ENCODE measurements at regions not wholly inside any gene's neighbourhood (a gene's known extent, or its start where the extent isn't known, plus 50 kb on each side); places are given as distances from the start of the nearest gene placed in this dataset.

DNA sequence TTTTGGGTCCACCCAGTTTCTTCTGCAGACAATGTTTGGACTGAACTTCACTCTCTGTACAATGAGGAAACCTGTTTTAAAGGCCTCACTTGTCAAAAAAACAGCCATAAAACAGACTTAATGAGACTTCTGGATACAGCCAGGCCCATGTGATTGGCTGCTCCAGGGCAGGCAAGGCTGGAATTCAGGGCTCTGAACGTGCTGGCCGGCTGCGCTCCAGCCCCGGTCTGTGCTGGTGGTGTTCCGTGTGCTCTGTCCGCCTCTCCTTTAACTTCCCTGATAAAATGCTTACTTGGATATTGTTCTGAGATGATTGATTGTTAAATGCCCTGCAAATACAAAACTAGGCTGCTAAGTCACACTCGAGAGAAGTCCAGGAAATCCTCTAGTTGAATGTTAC is 131.2 kb upstream of the KLF4 start:
- DNase-seq, result no peak

DNA sequence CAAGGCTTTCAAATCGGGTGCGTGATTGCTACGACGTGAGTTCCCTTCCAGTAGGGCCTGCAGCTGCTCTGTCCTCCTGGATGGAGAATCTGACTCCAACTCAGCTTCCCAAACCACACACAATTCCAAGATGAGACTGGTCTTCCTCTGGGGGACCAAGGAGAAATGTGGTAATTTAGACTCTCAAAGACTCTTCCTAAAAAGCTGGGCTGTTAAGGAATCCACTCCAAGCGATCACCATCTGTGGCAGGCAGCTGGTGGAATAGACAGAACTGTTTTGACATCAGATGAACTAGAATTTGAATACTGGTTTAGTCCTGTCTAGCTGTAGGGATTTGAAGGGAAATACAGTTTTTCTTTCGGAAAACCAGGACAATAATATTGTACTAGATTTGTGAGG is 130.7 kb upstream of the KLF4 start:
- no peak for DNase-seq

- DNase-seq, result no peak
Measured at GRCh38 chr9:107615321-107615720, 125.8 kb upstream of the KLF4 start.

DNA sequence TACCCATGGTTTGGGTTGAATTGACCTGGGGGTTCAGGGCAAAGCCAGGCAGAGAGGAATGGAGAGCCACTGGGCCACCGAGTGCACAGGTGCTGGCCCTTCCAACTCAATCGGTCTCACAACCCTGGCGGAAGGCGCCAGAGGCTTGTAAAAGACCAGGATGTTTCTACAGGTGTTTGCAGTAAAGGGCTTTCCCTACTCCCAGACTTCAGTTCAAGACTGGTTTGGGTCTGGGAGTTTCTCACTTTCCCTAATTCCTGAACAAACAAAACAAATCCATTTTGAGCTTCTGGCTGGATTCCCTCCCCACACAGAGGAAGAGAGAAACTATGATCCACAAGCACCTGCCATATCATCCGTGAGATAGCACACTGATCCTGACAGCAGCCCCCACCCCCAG is 125.2 kb upstream of the KLF4 start:
- DNase-seq, result no peak

DNA sequence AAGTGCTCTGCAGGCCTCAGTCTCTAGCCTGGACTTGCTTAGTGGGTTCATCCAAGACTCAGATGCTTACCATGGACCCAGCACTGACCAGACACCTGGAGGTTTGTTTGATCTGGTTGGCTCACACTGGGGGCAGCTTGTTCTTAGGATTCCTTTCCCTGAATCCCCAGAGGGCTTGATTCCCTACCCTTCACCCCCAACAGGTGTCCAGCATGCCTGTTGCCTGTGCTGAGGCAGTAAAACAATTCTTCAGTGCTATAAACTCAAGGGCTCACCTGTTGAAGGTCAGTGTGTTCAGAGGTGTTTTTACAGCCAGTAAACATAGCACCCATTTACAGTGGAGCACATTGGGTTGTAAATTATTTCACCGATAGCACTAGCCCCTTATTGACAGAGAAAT is 123.8 kb upstream of the KLF4 start:
- no peak for DNase-seq

DNA sequence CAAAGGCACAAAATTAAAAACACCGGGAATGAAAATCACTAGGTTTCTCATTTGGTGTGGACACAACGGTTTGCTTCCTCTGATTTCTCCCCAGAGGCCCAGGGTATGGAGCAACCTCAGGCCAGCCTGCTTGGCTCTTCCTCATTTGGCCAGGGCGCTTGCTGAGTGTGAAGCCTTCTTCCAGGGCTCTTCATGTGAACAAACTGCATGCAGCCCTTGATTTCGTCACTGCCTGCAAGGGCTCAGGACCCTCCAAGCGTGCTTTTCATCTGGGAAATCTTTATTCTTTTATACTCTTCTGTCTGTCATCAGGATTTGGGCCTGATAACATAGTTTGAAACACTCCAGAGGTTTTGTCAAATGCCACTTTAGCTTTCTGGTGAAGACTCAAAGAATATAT is 122.6 kb upstream of the KLF4 start:
- DNase-seq, result no peak

- no peak for DNase-seq
Measured at GRCh38 chr9:107609547-107609946, 120.0 kb upstream of the KLF4 start.

GRCh38 chr9:107606149-107606790 is 116.7 kb upstream of the KLF4 start:
- no peak for DNase-seq

DNA sequence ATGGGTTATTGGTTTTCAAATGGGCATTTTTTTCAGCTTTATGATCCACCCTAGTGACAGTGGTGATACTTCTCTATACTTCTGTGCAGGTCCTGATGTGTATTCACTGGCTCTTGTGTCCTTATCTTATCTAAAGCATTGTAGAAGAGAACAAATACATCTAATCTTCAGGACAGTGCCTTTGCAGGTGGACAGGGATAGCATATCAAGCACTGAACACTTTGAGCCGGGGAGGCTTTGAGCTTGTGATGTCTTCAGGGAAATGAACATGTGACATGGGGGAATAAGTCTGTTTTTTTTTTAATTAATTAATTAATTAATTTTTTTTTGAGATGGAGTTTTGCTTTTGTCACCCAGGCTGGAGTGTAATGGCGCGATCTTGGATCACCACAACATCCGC is 115.5 kb upstream of the KLF4 start:
- no peak for DNase-seq

DNA sequence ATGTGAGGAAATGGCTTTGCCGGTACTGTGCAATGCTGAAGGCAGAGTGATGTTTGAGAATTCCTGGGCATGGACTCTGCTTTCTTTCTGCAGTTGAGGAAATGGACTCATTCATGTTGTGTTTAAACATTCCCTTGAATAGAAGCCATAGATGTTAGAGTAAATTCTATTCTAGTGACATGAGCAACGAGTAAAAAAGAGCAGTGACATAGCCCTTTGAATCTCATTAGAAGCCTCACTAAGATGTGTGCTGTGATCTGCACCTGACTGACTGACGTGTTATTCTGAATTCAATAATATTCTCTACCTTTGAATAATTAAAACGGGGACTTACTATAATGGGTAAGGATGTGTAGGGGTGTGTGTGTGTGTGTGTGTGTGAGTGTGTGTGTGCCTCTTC is 113.7 kb upstream of the KLF4 start:
- DNase-seq, result no peak

DNA sequence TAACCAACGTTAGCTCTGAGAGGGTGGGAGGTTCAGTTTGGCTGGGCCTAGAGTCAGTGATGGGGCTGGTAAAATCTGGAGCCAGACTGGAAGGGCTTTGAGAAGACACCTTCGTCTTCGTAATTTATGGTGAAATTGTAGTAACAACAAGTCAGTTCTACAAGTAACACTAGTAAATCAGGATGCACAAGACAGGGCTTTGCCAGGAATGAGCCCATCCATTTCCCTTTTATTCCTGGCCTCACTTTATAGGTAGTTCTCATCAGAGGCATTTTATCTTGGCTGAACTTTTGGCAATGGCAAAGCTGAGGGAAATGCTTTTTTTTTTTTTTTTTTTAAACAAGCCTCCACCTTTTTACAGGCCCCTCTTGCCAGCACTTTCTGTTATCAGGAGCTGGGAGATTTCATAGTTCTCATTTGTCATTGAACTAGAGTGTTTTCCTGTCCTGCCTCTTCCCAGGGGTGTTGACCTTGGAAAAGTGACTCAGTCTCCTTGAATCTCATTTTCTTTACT is 110.5 kb upstream of the KLF4 start:
- no peak for DNase-seq

DNA sequence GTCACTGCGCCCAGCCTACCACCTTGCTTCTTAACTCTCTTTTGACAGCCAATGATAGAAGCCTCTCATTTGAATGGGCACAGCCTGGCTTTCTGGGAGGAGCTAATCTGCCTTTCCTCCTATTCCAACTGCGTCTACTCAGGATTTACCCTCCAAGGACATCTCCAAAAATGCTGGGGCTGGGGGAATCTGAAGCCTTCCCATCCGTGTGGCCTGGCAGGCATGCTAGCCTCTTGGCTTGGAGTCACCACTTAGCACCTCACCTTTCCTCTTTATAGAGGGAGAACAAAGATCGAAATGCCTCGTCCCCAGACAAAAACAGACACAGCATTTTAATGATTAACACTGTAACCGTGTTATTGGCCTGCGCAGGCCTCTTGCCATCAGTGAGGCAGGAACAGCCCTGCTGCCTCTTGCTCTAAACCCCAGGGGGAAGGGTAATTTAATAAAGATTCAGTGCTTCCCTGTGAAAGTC is 108.2 kb upstream of the KLF4 start:
- no peak for DNase-seq

- DNase-seq, result no peak
Measured at GRCh38 chr9:107594908-107595530, 105.5 kb upstream of the KLF4 start.

DNA sequence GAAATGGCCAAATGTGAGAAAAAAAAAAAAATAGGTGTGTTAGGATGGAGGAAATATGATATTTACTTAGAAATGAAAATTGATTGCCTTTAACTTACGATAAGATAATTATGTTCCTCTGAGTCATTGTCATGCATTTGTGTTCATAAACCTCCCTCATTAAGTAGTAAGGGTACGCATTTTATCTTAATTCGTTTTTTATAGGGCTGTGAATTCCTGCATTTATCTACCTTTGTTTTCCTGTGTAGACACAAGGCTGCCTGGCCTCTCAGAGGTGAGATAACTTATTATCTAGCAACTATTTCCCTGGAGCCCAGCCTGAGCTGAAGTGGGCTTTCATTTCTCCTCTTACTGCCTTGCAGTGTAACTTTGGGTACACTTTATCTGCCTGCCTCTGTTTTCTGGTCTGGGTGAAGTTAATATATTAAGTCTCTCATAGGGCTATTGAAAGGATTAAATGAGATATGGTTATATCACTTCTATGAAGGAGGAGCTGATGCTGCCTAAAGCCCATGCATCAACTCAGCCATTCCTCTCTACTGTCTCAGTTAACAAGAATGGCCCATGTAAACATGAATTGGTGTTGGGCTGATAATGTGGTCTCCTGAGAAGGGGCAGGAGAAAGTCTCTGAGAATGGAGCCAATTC is 103.8 kb upstream of the KLF4 start:
- no peak for DNase-seq

DNA sequence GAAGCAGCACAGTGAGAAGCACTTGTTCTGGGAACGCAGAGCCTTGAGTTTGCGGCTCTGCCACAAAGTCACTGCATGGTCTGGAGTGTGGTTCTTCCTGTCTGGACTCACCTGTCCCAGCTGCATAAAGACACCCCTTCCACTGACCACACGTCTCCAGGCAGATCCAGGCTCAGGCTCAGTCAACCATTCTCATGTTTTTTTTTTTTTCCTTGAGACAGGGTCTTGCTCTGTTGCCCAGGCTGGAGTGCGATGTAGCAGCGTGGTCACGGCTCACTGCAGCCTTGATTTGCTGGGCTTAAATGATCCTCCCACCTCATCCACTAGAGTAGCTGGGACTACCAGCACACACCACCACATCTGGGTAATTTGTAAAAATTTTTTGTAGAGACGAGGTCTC is 102.9 kb upstream of the KLF4 start:
- DNase-seq, result no peak

GRCh38 chr9:107591781-107592180 is 102.2 kb upstream of the KLF4 start:
- no peak for DNase-seq

DNA sequence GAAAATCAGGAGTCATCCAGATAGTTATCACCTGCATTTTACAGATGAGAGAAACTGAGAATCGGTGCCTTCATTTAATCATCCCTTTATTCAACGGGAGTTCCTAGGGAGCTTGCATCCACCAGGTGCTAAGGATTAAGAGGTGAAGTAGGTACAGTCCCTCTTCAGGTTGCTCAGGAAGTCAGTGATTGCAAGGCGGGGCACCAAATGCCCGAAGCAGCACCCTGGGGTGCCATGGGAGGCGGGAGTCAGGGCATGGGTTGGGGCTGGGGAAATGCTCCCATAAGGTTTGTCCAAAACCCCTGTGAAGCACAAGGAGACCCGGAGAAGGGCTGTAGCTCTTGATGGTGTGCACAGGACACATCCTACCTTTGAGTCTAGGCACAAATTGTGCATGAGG is 98.8 kb upstream of the KLF4 start:
- no peak for DNase-seq

DNA sequence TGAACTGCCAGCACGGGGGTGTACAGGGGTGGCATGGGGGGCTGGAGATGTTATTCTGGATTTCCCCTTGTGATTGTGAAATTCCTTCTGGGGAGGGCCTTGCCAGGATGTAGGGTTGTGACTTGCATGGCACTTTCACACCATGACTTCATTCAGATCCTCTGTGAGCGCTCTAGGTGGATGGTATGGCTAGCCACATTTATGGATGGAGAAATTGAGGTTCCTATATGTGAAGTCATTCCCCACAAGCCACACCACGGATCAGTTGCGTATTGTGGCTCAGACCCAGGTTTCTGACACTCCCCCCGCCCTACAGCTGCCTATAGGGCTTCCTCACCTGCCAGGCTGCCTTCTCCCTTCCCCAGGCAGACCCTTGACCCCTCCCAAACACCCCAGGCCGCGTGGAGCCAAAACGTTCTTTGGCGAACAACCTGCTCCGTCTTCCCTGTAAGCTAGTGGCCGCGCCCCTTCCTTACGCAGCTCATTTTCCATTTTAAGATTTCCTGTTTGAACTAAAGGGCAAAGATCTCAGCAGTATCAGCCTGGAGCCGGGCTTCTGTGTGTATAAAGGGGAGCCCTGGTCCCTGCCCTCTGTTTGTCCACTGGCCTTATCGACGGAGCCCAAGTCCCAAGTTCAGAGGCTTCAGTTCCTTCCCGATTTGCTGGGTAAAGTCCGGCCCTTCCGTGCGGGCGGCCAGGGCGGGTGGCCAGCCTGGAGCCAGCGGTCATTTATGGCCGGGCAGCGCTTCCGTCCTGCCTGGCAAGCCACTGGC is 97.8 kb upstream of the KLF4 start:
- DNase-seq, result no peak

GRCh38 chr9:107586493-107586892 is 96.9 kb upstream of the KLF4 start:
- no peak for DNase-seq

- DNase-seq, result no peak
Measured at GRCh38 chr9:107585465-107585864, 95.9 kb upstream of the KLF4 start.

DNA sequence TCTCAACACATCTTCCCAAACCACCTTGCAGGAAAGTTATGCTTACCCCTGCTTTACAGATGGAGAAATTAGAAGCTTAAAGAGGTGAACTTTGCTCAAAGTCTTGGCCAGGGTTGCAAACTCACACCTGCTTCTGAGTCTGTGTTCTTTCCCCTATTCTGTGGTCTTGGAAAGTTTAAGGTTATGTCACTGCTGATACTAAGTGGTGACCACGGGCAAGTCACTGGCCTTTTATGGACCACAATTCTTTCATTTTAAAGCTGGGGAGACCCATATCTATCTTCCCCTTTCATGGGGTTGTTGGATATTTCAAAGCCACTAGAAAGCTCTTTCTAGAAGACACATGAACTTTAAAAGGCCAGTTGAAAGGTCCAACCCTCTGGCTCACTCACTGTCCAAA is 95.4 kb upstream of the KLF4 start:
- DNase-seq, result no peak

DNA sequence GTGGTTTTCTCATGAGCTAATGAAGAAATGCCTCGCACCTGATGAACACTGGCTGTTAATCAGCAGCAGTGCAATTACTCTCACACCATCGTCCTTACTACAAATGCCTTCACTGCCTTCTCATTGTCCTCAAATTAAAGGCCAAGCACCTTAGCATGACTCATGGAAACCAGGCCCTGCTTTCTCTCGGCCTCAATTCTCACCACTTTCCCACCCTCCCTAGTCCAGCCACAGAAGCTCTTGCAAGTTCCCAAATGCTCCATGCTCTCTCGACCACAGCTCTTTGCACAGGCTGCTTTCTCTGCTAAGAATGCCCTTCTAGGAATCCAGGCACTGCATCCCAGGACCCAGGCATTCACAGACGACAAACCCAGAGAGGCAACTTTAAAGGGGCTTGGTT is 94.6 kb upstream of the KLF4 start:
- no peak for DNase-seq

GRCh38 chr9:107577140-107577776 is 87.7 kb upstream of the KLF4 start:
- DNase-seq, result no peak

All from NCI-H2029 treated with DMSO at 0.1 percent for 48 hours (cell line).